IMR-90 (cell line): ENCODE measurements at regions not wholly inside any gene's neighbourhood (a gene's known extent, or its start where the extent isn't known, plus 50 kb on each side); places are given as distances from the start of the nearest gene placed in this dataset.

Experiments used
- ATAC-seq: fragments of 200-7000 bp; cut with Tn5 transposase; 2 replicates; pipeline ENCODE4 v1.9.1; 2020; ENCODE audit warnings: low read depth, mild to moderate bottlenecking, moderate library complexity
- BruUV-seq: library from RNA; stranded (reverse); fragments of 400-500 nt; replicated peaks from 2 replicates; lab custom pipeline; 2021; lab: Mats Ljungman, UMichigan
- CTCF ChIA-PET: fragments of 300-600 bp; formaldehyde crosslinking; extraction: SDS; loops from one replicate; lab custom pipeline; 2021; ENCODE audit warnings: antibody characterized with exemption; lab: Yijun Ruan, JAX
- POLR2A ChIA-PET: fragments of 300-600 bp; sonication (Branson Sonifier 250); formaldehyde crosslinking; loops from one replicate; lab custom pipeline; 2022; ENCODE audit warnings: antibody characterized with exemption; ENCODE audit not compliant: unreplicated experiment; lab: Charles Lee
- DNase-seq: peaks from one replicate; pipeline ENCODE4 v3.0.0; 2013
- H2AFZ ChIP-seq: replicated peaks from 2 replicates; pipeline ENCODE3; 2013; ENCODE audit warnings: low read length, mild to moderate bottlenecking; ENCODE audit not compliant: poor library complexity
- H2AK5ac ChIP-seq: 2 replicates; pipeline ENCODE4 v1.6.1; 2013; ENCODE audit warnings: low read depth, low read length, inconsistent platforms
- H2AK9ac ChIP-seq: replicated peaks from 2 replicates; pipeline ENCODE3; 2013; ENCODE audit warnings: mild to moderate bottlenecking, low read depth, low read length, moderate library complexity; ENCODE audit not compliant: poor library complexity
- H2BK120ac ChIP-seq: 2 replicates; pipeline ENCODE4 v1.6.1; 2013; ENCODE audit warnings: low read depth, low read length, inconsistent platforms
- H2BK15ac ChIP-seq: 3 replicates; pipeline ENCODE4 v1.6.1; 2013; ENCODE audit warnings: low read depth, low read length, inconsistent platforms
- H2BK20ac ChIP-seq: 2 replicates; pipeline ENCODE4 v1.6.1; 2013; ENCODE audit warnings: low read depth, mild to moderate bottlenecking, inconsistent platforms, low read length, moderate library complexity
- H2BK5ac ChIP-seq: 2 replicates; pipeline ENCODE4 v1.6.1; 2013; ENCODE audit warnings: mild to moderate bottlenecking, low read depth, low read length, inconsistent platforms; ENCODE audit not compliant: poor library complexity, severe bottlenecking
- H3K14ac ChIP-seq: replicated peaks from 2 replicates; pipeline ENCODE4 v1.6.1; 2013; ENCODE audit warnings: low read depth, low read length, inconsistent platforms
- H3K18ac ChIP-seq: 2 replicates; pipeline ENCODE4 v1.6.1; 2013; ENCODE audit warnings: low read depth, low read length, control low read depth
- H3K23ac ChIP-seq: 2 replicates; pipeline ENCODE4 v1.6.1; 2013; ENCODE audit warnings: low read depth, low read length, inconsistent platforms
- H3K27ac ChIP-seq: 2 replicates; pipeline ENCODE4 v1.5.1; 2013; ENCODE audit warnings: mild to moderate bottlenecking, control low read depth, low read length; ENCODE audit not compliant: insufficient read depth
- H3K27me3 ChIP-seq: 2 replicates; pipeline ENCODE4 v1.6.1; 2013; ENCODE audit warnings: low read length; ENCODE audit not compliant: control insufficient read depth, insufficient read depth
- H3K36me3 ChIP-seq: 2 replicates; pipeline ENCODE4 v1.6.1; 2013; ENCODE audit warnings: low read length, mixed read lengths; ENCODE audit not compliant: control insufficient read depth, insufficient read depth
- H3K4ac ChIP-seq: 2 replicates; pipeline ENCODE4 v1.6.1; 2013; ENCODE audit warnings: low read depth, low read length, inconsistent platforms
- H3K4me1 ChIP-seq: 2 replicates; pipeline ENCODE4 v1.6.1; 2013; ENCODE audit warnings: low read length, mixed read lengths; ENCODE audit not compliant: control insufficient read depth, insufficient read depth
- H3K4me2 ChIP-seq: 2 replicates; pipeline ENCODE4 v1.6.1; 2013; ENCODE audit warnings: low read depth, mild to moderate bottlenecking, control low read depth, low read length, moderate library complexity
- H3K4me3 ChIP-seq: 2 replicates; pipeline ENCODE4 v1.5.1; 2013; ENCODE audit warnings: low read depth, mild to moderate bottlenecking, control low read depth, low read length, moderate library complexity; ENCODE audit not compliant: insufficient read depth
- H3K56ac ChIP-seq: 2 replicates; pipeline ENCODE4 v1.6.1; 2013; ENCODE audit warnings: low read length, inconsistent platforms; ENCODE audit not compliant: insufficient read depth; ENCODE audit errors: extremely low read depth
- H3K79me1 ChIP-seq, 2 experiments: 2 replicates each; pipeline ENCODE4 v1.6.1; 2013; ENCODE audit warnings: low read length in 2 of 2, inconsistent platforms in 1 of 2, low read depth in 1 of 2
- H3K9ac ChIP-seq: 2 replicates; pipeline ENCODE4 v1.6.1; 2013; ENCODE audit warnings: low read depth, low read length, control low read depth
- H3K9me1 ChIP-seq: 2 replicates; pipeline ENCODE4 v1.6.1; 2013; ENCODE audit warnings: low read length, inconsistent platforms; ENCODE audit not compliant: insufficient read depth
- H3K9me3 ChIP-seq: 2 replicates; pipeline ENCODE4 v1.6.1; 2013; ENCODE audit warnings: low read length; ENCODE audit not compliant: control insufficient read depth, insufficient read depth
- H4K20me1 ChIP-seq: 2 replicates; pipeline ENCODE4 v1.6.1; 2013; ENCODE audit warnings: low read length, inconsistent platforms; ENCODE audit not compliant: insufficient read depth
- H4K5ac ChIP-seq: 2 replicates; pipeline ENCODE4 v1.6.1; 2013; ENCODE audit warnings: mild to moderate bottlenecking, low read depth, low read length, control low read depth
- H4K8ac ChIP-seq, 2 experiments: 2 replicates each; pipeline ENCODE4 v1.6.1; 2013; ENCODE audit warnings: low read depth in 2 of 2, low read length in 2 of 2, control low read depth in 1 of 2, inconsistent platforms in 1 of 2
- H4K91ac ChIP-seq: 2 replicates; pipeline ENCODE4 v1.6.1; 2013; ENCODE audit warnings: low read depth, low read length, inconsistent platforms; ENCODE audit not compliant: insufficient read depth
- BHLHE40 ChIP-seq: fragments of 150-350 bp; IDR thresholded peaks from 2 replicates; pipeline ENCODE4 v1.6.1; 2016; ENCODE audit warnings: mild to moderate bottlenecking, low read depth, low read length
- CEBPB ChIP-seq: IDR thresholded peaks from 2 replicates; pipeline ENCODE4 v1.6.1; 2012; ENCODE audit warnings: low read depth, low read length, improper control_type of control experiment
- CHD1 ChIP-seq: IDR thresholded peaks from 2 replicates; pipeline ENCODE4 v1.6.1; 2012; ENCODE audit warnings: low read depth, low read length, improper control_type of control experiment
- CTCF ChIP-seq: conservative IDR thresholded peaks from 2 replicates; pipeline ENCODE4 v1.5.1; 2012; ENCODE audit warnings: mild to moderate bottlenecking, low read depth, low read length, improper control_type of control experiment
- ELK1 ChIP-seq: fragments of 150-350 bp; IDR thresholded peaks from 2 replicates; pipeline ENCODE4 v1.6.1; 2016; ENCODE audit warnings: low read depth, mild to moderate bottlenecking, low read length, moderate library complexity, borderline replicate concordance
- FOS ChIP-seq: fragments of 150-350 bp; IDR thresholded peaks from 2 replicates; pipeline ENCODE4 v1.6.1; 2016; ENCODE audit warnings: low read depth, low read length
- MAZ ChIP-seq: IDR thresholded peaks from 2 replicates; pipeline ENCODE4 v1.6.1; 2012; ENCODE audit warnings: low read depth, mild to moderate bottlenecking, low read length, improper control_type of control experiment, moderate library complexity, borderline replicate concordance
- POLR2A ChIP-seq: IDR thresholded peaks from 2 replicates; pipeline ENCODE4 v1.6.1; 2012; ENCODE audit warnings: mild to moderate bottlenecking, low read depth, low read length
- RAD21 ChIP-seq: IDR thresholded peaks from 2 replicates; pipeline ENCODE4 v1.6.1; 2012; ENCODE audit warnings: low read length, improper control_type of control experiment
- RFX5 ChIP-seq: IDR thresholded peaks from 2 replicates; pipeline ENCODE4 v1.8.0; 2012; ENCODE audit warnings: low read depth, mild to moderate bottlenecking, low read length, moderate library complexity
- WGBS, 2 experiments: methylation state at CpG; one replicate each; pipeline versions ENCODE4 v1.1.5 to v1.1.7; 2013; ENCODE audit warnings: missing lambda C conversion rate in 2 of 2; ENCODE audit not compliant: insufficient read length in 1 of 2; ENCODE audit errors: extremely low coverage in 2 of 2; 5-methylcytosine and 5-hydroxymethylcytosine counted together
- dilution Hi-C: fragments of 300-500 bp; cut with HindIII; formaldehyde crosslinking; loops from one replicate; pipeline ENCODE4 v1.14.3; 2018; ENCODE audit warnings: low sequenced_read_pairs; ENCODE audit not compliant: unreplicated experiment
- in situ Hi-C: fragments of 300-500 bp; cut with MboI; formaldehyde crosslinking; loops from 3 replicates; pipeline ENCODE4 v1.14.3; 2019; ENCODE audit warnings: low sequenced_read_pairs, inconsistent platforms, mixed read lengths
- intact Hi-C: fragments of 100-400 bp; cut with micrococcal nuclease; formaldehyde crosslinking; loops from 2 replicates; pipeline ENCODE4 v1.10.0; 2022

GRCh38 chr5:68798877-68799843 lies 294.7 kb upstream of the SLC30A5 start:
- Histone ChIP-seq H3K4me1 (no peaks in the 10 kb centered on the region), H3K36me3 (no peaks in the 10 kb centered on the region), H2AFZ (no peak overlapping the region), H4K5ac (no peak overlapping the region), H4K8ac (no peak overlapping the region), H3K18ac (no peak overlapping the region), H3K79me1 (no peaks in the 10 kb centered on the region), H2BK20ac (no peak overlapping the region), H3K27me3 (peaks cover 2% of the 10 kb centered on the region), H3K4me3 (no peak overlapping the region), H3K9me3 (no peaks in the 10 kb centered on the region), H3K14ac (no peak overlapping the region), H2BK120ac (no peak overlapping the region), H2BK5ac (no peak overlapping the region), H3K4me2 (no peak overlapping the region), H3K23ac (no peak overlapping the region), H3K4ac (no peak overlapping the region), H4K91ac (no peak overlapping the region), H3K9me1 (no peaks in the 10 kb centered on the region), H2AK9ac (no peak overlapping the region), H3K27ac (no peak overlapping the region), H2BK15ac (no peak overlapping the region), H2AK5ac (no peak overlapping the region), H3K56ac (no peak overlapping the region), H4K20me1 (no peaks in the 10 kb centered on the region), H3K9ac (no peak overlapping the region)
- no CpG with 5 or more reads among the region's 2 CpGs for WGBS, 2 experiments
- ChIA-PET CTCF (no interaction called here), POLR2A (no interaction called here)
- TF ChIP-seq POLR2A (no peak), CTCF (no peak), RAD21 (no peak), ELK1 (no peak), FOS (no peak), CHD1 (no peak), MAZ (no peak), RFX5 (no peak), CEBPB (no peak), BHLHE40 (no peak)
- in situ Hi-C loops = no loop called here
- intact Hi-C loops = no loop called here
- DNase-seq (no peak), ATAC-seq (no peak)
- no TSS peak for BruUV-seq
- dilution Hi-C loops = no loop called here
